ENCODE measurements at regions not wholly inside any gene's neighbourhood (a gene's known extent, or its start where the extent isn't known, plus 50 kb on each side); places are given as distances from the start of the nearest gene placed in this dataset.

DNA sequence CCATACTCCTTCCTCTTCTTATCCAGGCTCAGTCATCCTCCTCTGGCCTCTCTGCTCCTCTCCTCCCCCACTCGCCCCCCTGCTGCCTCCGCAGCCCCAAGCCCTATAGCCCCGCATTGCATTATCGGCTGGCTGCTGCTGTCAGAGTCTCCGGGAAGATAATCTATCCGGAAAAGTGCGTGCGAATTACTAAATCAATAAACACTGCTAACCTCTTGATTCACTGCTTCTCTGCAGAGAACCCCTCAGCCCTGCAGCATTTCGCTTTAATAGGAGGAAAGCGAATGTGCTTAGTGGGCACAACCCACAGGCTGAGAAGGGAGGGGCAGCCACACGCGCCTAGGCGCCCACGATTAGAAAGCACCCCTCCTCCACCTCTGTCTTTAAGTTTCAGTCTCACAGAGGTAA, 167.6 kb downstream of the ABHD5 start:
- no peak overlapping the region for H3K4me3 Mint-ChIP-seq
- Histone ChIP-seq H3K79me2 (ENCODE audit: insufficient read depth, low read length) (no peaks in the 10 kb centered on the region), H2BK15ac (ENCODE audit: low read depth, low read length) (no peak overlapping the region), H4K20me1 (ENCODE audit: control insufficient read depth, insufficient read depth, insufficient read length) (no peaks in the 10 kb centered on the region), H3K4ac (ENCODE audit: low read depth, low read length) (no peak overlapping the region), H2BK120ac (ENCODE audit: low read depth, low read length, poor library complexity, severe bottlenecking) (no peak overlapping the region), H3T11ph (ENCODE audit: low read length) (no peak overlapping the region), H3K27ac (ENCODE audit: insufficient read length, low read depth, low read length) (no peak overlapping the region), H3K18ac (ENCODE audit: insufficient read length, low read depth, low read length) (no peak overlapping the region), H4K8ac (replicated peaks; ENCODE audit: insufficient read length, low read depth, low read length) (no peak overlapping the region), H4K91ac (ENCODE audit: insufficient read length, low read depth, low read length) (no peak overlapping the region), H3K79me1 (ENCODE audit: insufficient read depth, low read depth, low read length, poor library complexity, severe bottlenecking) (no peaks in the 10 kb centered on the region), H3K27me3 (ENCODE audit: insufficient read depth, low read length) (no peaks in the 10 kb centered on the region; the same call in 1 of the 2 replicates), H2BK5ac (ENCODE audit: insufficient read length, low read length) (no peak overlapping the region), H2BK12ac (ENCODE audit: insufficient read length, low read depth, low read length) (no peak overlapping the region), H2BK20ac (ENCODE audit: low read depth, low read length, poor library complexity, severe bottlenecking) (no peak overlapping the region), H3K9ac (ENCODE audit: extremely low read depth, insufficient read length, low read length) (no peak overlapping the region), H3K4me1 (ENCODE audit: insufficient read depth, low read length) (no peaks in the 10 kb centered on the region), H2AFZ (ENCODE audit: low read length) (no peak overlapping the region), H2AK5ac (ENCODE audit: insufficient read length, low read length) (no peak overlapping the region), H3K14ac (ENCODE audit: insufficient read depth, low read length) (no peak overlapping the region), H3K23ac (ENCODE audit: insufficient read length, low read depth, low read length) (no peak overlapping the region), H4K5ac (ENCODE audit: insufficient read length, low read depth, low read length) (no peak overlapping the region), H3K23me2 (ENCODE audit: insufficient read length, low read depth, low read length, poor library complexity, severe bottlenecking) (no peaks in the 10 kb centered on the region), H3K56ac (ENCODE audit: insufficient read length, low read depth, low read length) (no peak overlapping the region), H3K9me3 (ENCODE audit: control insufficient read depth, low read depth, low read length) (no peaks in the 10 kb centered on the region), H3K4me2 (ENCODE audit: insufficient read depth, insufficient read length, low read length) (peak overlapping the region; percentile 2)
- WGBS (ENCODE audit: extremely low coverage, insufficient read length, low lambda C conversion rate), result no CpG with 5 or more reads among the region's 14 CpGs
- peaks cover 29% of the 10 kb centered on the region for H3K27me3 Mint-ChIP-seq (ENCODE audit: low read depth)
- no peak overlapping the region for H3K27ac Mint-ChIP-seq
- DNase-seq, result peak; percentile 36
- TF ChIP-seq, protein P1, sequence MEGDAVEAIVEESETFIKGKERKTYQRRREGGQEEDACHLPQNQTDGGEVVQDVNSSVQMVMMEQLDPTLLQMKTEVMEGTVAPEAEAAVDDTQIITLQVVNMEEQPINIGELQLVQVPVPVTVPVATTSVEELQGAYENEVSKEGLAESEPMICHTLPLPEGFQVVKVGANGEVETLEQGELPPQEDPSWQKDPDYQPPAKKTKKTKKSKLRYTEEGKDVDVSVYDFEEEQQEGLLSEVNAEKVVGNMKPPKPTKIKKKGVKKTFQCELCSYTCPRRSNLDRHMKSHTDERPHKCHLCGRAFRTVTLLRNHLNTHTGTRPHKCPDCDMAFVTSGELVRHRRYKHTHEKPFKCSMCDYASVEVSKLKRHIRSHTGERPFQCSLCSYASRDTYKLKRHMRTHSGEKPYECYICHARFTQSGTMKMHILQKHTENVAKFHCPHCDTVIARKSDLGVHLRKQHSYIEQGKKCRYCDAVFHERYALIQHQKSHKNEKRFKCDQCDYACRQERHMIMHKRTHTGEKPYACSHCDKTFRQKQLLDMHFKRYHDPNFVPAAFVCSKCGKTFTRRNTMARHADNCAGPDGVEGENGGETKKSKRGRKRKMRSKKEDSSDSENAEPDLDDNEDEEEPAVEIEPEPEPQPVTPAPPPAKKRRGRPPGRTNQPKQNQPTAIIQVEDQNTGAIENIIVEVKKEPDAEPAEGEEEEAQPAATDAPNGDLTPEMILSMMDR (conservative IDR thresholded peaks at IDR 0.05), result no peak
- H3K36me3 Mint-ChIP-seq (ENCODE audit: insufficient read depth in 1 of 3, low read depth in 3 of 3), result no peaks in the 10 kb centered on the region
- no peaks in the 10 kb centered on the region for H3K9me3 Mint-ChIP-seq
- H3K4me1 Mint-ChIP-seq, result peaks cover 38 to 40% of the 10 kb centered on the region in 2 experiments

Measured in H9 (cell line).